ENCODE measurements at regions not wholly inside any gene's neighbourhood (a gene's known extent, or its start where the extent isn't known, plus 50 kb on each side); places are given as distances from the start of the nearest gene placed in this dataset.

- TF ChIP-seq CTCF (IDR thresholded peaks at IDR 0.05; ENCODE audit: extremely low read depth, low read depth, low read length): no peak
- no peaks in the 10 kb centered on the region for H3K4me1 ChIP-seq (ENCODE audit: insufficient read depth, low read length)
Observed at GRCh38 chr14:56963381-56963780, 153.1 kb upstream of the OTX2 start.

GRCh38 chr14:56962444-56963080, 152.3 kb upstream of the OTX2 start:
- Histone ChIP-seq H3K9me3 (ENCODE audit: low read depth, low read length) (no peaks in the 10 kb centered on the region), H3K4me3 (ENCODE audit: insufficient read depth, low read length) (no peak overlapping the region), H4K20me1 (ENCODE audit: insufficient read depth, low read length) (no peaks in the 10 kb centered on the region), H3K4me2 (ENCODE audit: insufficient read depth, low read length) (no peak overlapping the region), H3K79me2 (ENCODE audit: insufficient read depth, low read length) (no peaks in the 10 kb centered on the region), H3K27me3 (ENCODE audit: insufficient read depth, low read length) (no peaks in the 10 kb centered on the region), H3K4me1 (ENCODE audit: insufficient read depth, low read length) (no peaks in the 10 kb centered on the region), H2AFZ (ENCODE audit: low read length) (no peak overlapping the region), H3K36me3 (ENCODE audit: insufficient read depth, low read length) (no peaks in the 10 kb centered on the region), H3K27ac (ENCODE audit: low read depth, low read length) (no peak overlapping the region)
- TF ChIP-seq CTCF (IDR thresholded peaks at IDR 0.05; ENCODE audit: extremely low read depth, low read depth, low read length): no peak
- DNase-seq (ENCODE audit: insufficient read length, low spot score, missing footprints): no peak

More at GRCh38 chr14:56963381-56963780, 153.1 kb upstream of the OTX2 start:
- no peaks in the 10 kb centered on the region for H3K9me3 ChIP-seq (ENCODE audit: low read depth, low read length)
- no peak overlapping the region for H3K4me2 ChIP-seq (ENCODE audit: insufficient read depth, low read length)
- no peak overlapping the region for H2AFZ ChIP-seq (ENCODE audit: low read length)
- H3K36me3 ChIP-seq (ENCODE audit: insufficient read depth, low read length): no peaks in the 10 kb centered on the region
- DNase-seq (ENCODE audit: insufficient read length, low spot score, missing footprints): no peak
- H3K27me3 ChIP-seq (ENCODE audit: insufficient read depth, low read length): no peaks in the 10 kb centered on the region
- H4K20me1 ChIP-seq (ENCODE audit: insufficient read depth, low read length): no peaks in the 10 kb centered on the region
- no peak overlapping the region for H3K4me3 ChIP-seq (ENCODE audit: insufficient read depth, low read length)
- H3K79me2 ChIP-seq (ENCODE audit: insufficient read depth, low read length): no peaks in the 10 kb centered on the region
- H3K27ac ChIP-seq (ENCODE audit: low read depth, low read length): no peak overlapping the region

GRCh38 chr14:56959869-56960268, 149.6 kb upstream of the OTX2 start:
- H3K79me2 ChIP-seq (ENCODE audit: insufficient read depth, low read length): no peaks in the 10 kb centered on the region
- no peaks in the 10 kb centered on the region for H4K20me1 ChIP-seq (ENCODE audit: insufficient read depth, low read length)
- H2AFZ ChIP-seq (ENCODE audit: low read length): no peak overlapping the region
- TF ChIP-seq CTCF (IDR thresholded peaks at IDR 0.05; ENCODE audit: extremely low read depth, low read depth, low read length): no peak
- no peak overlapping the region for H3K4me3 ChIP-seq (ENCODE audit: insufficient read depth, low read length)
- H3K36me3 ChIP-seq (ENCODE audit: insufficient read depth, low read length): no peaks in the 10 kb centered on the region
- DNase-seq (ENCODE audit: insufficient read length, low spot score, missing footprints): no peak
- no peaks in the 10 kb centered on the region for H3K4me1 ChIP-seq (ENCODE audit: insufficient read depth, low read length)
- H3K27ac ChIP-seq (ENCODE audit: low read depth, low read length): no peak overlapping the region
- no peaks in the 10 kb centered on the region for H3K9me3 ChIP-seq (ENCODE audit: low read depth, low read length)
- no peaks in the 10 kb centered on the region for H3K27me3 ChIP-seq (ENCODE audit: insufficient read depth, low read length)
- H3K4me2 ChIP-seq (ENCODE audit: insufficient read depth, low read length): no peak overlapping the region

- no peak for TF ChIP-seq CTCF (IDR thresholded peaks at IDR 0.05; ENCODE audit: extremely low read depth, low read depth, low read length)
- H3K4me2 ChIP-seq (ENCODE audit: insufficient read depth, low read length): no peak overlapping the region
Observed at GRCh38 chr14:56959121-56959520, 148.8 kb upstream of the OTX2 start.

More at GRCh38 chr14:56959121-56959520, 148.8 kb upstream of the OTX2 start:
- H3K4me1 ChIP-seq (ENCODE audit: insufficient read depth, low read length): no peaks in the 10 kb centered on the region
- H3K27ac ChIP-seq (ENCODE audit: low read depth, low read length): no peak overlapping the region
- no peak overlapping the region for H3K4me3 ChIP-seq (ENCODE audit: insufficient read depth, low read length)
- no peaks in the 10 kb centered on the region for H3K9me3 ChIP-seq (ENCODE audit: low read depth, low read length)
- no peak for DNase-seq (ENCODE audit: insufficient read length, low spot score, missing footprints)
- no peaks in the 10 kb centered on the region for H3K27me3 ChIP-seq (ENCODE audit: insufficient read depth, low read length)
- H3K36me3 ChIP-seq (ENCODE audit: insufficient read depth, low read length): no peaks in the 10 kb centered on the region
- no peak overlapping the region for H2AFZ ChIP-seq (ENCODE audit: low read length)
- no peaks in the 10 kb centered on the region for H4K20me1 ChIP-seq (ENCODE audit: insufficient read depth, low read length)
- H3K79me2 ChIP-seq (ENCODE audit: insufficient read depth, low read length): no peaks in the 10 kb centered on the region

Data from osteoblast (primary cell).